ENCODE measurements at regions not wholly inside any gene's neighbourhood (a gene's known extent, or its start where the extent isn't known, plus 50 kb on each side); places are given as distances from the start of the nearest gene placed in this dataset.

DNA sequence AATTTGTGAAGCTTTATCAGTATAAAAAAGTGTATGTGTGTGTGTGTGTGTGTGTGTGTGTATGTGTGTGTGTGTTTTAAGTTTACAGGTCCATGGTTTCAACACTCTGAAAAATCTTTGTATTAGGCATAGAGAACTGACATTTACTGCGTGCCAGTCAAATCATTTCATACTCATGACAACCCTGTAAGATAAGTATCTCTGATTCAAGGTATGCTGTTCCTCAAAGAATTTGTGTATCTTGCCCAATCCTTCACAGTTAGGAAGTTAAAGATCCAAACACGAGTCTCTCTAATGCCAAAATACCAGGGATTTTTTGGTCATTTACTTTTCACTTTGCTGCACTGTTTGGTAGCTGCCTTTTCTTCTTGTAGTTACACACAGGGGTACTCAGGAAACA is 1121.3 kb upstream of the AUTS2 start:
- Histone ChIP-seq H3K23ac (ENCODE audit: low read length in 2 of 2) (no peak overlapping the region), H2BK5ac (ENCODE audit: low read depth, low read length, poor library complexity, severe bottlenecking) (no peak overlapping the region), H3K4me2 (ENCODE audit: low read length, poor library complexity, severe bottlenecking) (no peak overlapping the region), H3K4me3 (ENCODE audit: insufficient read depth in 1 of 2, low read depth in 1 of 2, low read length in 2 of 2) (no peak overlapping the region), H3K9ac (ENCODE audit: low read length) (no peak overlapping the region), H2AFZ (ENCODE audit: low read depth, low read length) (no peak overlapping the region), H3K9me3 (ENCODE audit: control insufficient read depth, low read length) (no peaks in the 10 kb centered on the region), H4K8ac (ENCODE audit: low read length) (no peak overlapping the region), H3K18ac (ENCODE audit: low read depth in 1 of 2, low read length in 2 of 2) (no peak overlapping the region), H2BK120ac (ENCODE audit: low read depth, low read length) (no peak overlapping the region), H2AK5ac (ENCODE audit: low read length, severe bottlenecking) (no peak overlapping the region), H3K4ac (ENCODE audit: low read depth in 1 of 2, low read length in 2 of 2) (no peak overlapping the region), H3K27me3 (ENCODE audit: control insufficient read depth in 1 of 2, insufficient read depth in 1 of 2, low read length in 2 of 2) (peaks cover 0 to 5% of the 10 kb centered on the region in 2 experiments), H3K36me3 (ENCODE audit: control insufficient read depth in 1 of 2, insufficient read depth in 2 of 2, low read depth in 1 of 2, low read length in 2 of 2) (no peaks in the 10 kb centered on the region), H3K27ac (ENCODE audit: low read length, poor library complexity, severe bottlenecking) (no peak overlapping the region), H3K4me1 (ENCODE audit: control insufficient read depth, insufficient read depth, low read depth, low read length) (no peaks in the 10 kb centered on the region), H4K91ac (ENCODE audit: low read length) (no peak overlapping the region), H3K14ac (ENCODE audit: low read length in 2 of 2) (no peak overlapping the region), H3K79me1 (replicated peaks; ENCODE audit: low read length, poor library complexity, severe bottlenecking) (no peaks in the 10 kb centered on the region), H2BK12ac (ENCODE audit: low read length in 2 of 2) (no peak overlapping the region), H2BK15ac (ENCODE audit: low read depth, poor library complexity, severe bottlenecking) (no peak overlapping the region)
- DNase-seq = no peak
- WGBS = 46% methylated on average over 2 of the region's 2 CpGs

DNA sequence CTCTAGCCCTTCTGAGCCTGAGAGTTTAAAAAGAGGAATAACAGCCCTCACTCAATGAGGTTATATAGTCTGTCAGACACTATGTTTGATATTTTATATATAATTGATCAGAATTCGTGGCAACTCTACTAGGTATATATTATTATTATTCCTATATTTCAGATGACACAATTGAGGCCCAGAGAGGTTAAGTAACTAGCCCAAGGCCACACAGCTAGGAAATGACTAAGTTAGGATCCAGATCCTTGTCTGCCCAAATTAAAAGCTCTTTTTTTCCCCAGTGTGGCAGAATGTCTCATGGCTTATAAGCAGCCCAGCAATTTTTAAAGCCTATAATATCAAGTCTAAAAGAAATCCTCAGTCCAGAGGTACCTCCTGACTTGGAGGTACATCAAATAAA is 1119.9 kb upstream of the AUTS2 start:
- no CpG with 5 or more reads among the region's 1 CpG for WGBS
- Histone ChIP-seq H2BK120ac (ENCODE audit: low read depth, low read length) (no peak overlapping the region), H3K27me3 (ENCODE audit: control insufficient read depth in 1 of 2, insufficient read depth in 1 of 2, low read length in 2 of 2) (peaks cover 0 to 5% of the 10 kb centered on the region in 2 experiments), H3K14ac (ENCODE audit: low read length in 2 of 2) (no peak overlapping the region), H3K27ac (ENCODE audit: low read length, poor library complexity, severe bottlenecking) (no peak overlapping the region), H2BK5ac (ENCODE audit: low read depth, low read length, poor library complexity, severe bottlenecking) (no peak overlapping the region), H3K4me2 (ENCODE audit: low read length, poor library complexity, severe bottlenecking) (no peak overlapping the region), H3K4me3 (ENCODE audit: insufficient read depth in 1 of 2, low read depth in 1 of 2, low read length in 2 of 2) (no peak overlapping the region), H3K23ac (ENCODE audit: low read length in 2 of 2) (no peak overlapping the region), H2AFZ (ENCODE audit: low read depth, low read length) (no peak overlapping the region), H3K4ac (ENCODE audit: low read depth in 1 of 2, low read length in 2 of 2) (no peak overlapping the region), H2BK12ac (ENCODE audit: low read length in 2 of 2) (no peak overlapping the region), H2AK5ac (ENCODE audit: low read length, severe bottlenecking) (no peak overlapping the region), H3K36me3 (ENCODE audit: control insufficient read depth in 1 of 2, insufficient read depth in 2 of 2, low read depth in 1 of 2, low read length in 2 of 2) (no peaks in the 10 kb centered on the region), H3K79me1 (replicated peaks; ENCODE audit: low read length, poor library complexity, severe bottlenecking) (no peaks in the 10 kb centered on the region), H2BK15ac (ENCODE audit: low read depth, poor library complexity, severe bottlenecking) (no peak overlapping the region), H3K18ac (ENCODE audit: low read depth in 1 of 2, low read length in 2 of 2) (no peak overlapping the region), H3K4me1 (ENCODE audit: control insufficient read depth, insufficient read depth, low read depth, low read length) (no peaks in the 10 kb centered on the region), H4K8ac (ENCODE audit: low read length) (no peak overlapping the region), H3K9me3 (ENCODE audit: control insufficient read depth, low read length) (no peaks in the 10 kb centered on the region), H4K91ac (ENCODE audit: low read length) (no peak overlapping the region), H3K9ac (ENCODE audit: low read length) (no peak overlapping the region)
- DNase-seq = no peak

DNA sequence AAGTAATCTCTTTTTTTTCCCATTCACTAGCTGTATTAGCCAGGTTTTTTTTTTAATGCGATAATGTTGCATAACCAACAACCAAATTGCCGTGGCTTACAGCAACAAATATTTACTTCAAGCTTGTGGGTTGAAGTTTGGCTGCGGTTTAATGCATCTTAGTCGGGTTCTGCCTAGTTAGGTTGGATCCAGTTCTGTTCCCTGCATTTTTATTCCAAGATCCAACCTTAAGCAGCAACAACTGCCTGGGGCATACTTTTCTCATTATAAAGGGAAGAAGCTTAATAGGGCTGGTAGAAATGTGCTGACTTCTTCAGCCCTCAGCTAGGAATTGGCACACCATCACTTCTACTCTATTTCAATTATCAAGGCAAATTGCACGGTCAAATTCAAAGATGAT is 1115.5 kb upstream of the AUTS2 start:
- Histone ChIP-seq H4K91ac (ENCODE audit: low read length) (no peak overlapping the region), H3K9ac (ENCODE audit: low read length) (no peak overlapping the region), H3K14ac (ENCODE audit: low read length in 2 of 2) (no peak overlapping the region), H3K23ac (ENCODE audit: low read length in 2 of 2) (no peak overlapping the region), H2BK5ac (ENCODE audit: low read depth, low read length, poor library complexity, severe bottlenecking) (no peak overlapping the region), H3K18ac (ENCODE audit: low read depth in 1 of 2, low read length in 2 of 2) (no peak overlapping the region), H2BK15ac (ENCODE audit: low read depth, poor library complexity, severe bottlenecking) (no peak overlapping the region), H2BK12ac (ENCODE audit: low read length in 2 of 2) (no peak overlapping the region), H3K27ac (ENCODE audit: low read length, poor library complexity, severe bottlenecking) (no peak overlapping the region), H3K4ac (ENCODE audit: low read depth in 1 of 2, low read length in 2 of 2) (no peak overlapping the region), H3K4me1 (ENCODE audit: control insufficient read depth, insufficient read depth, low read depth, low read length) (no peaks in the 10 kb centered on the region), H3K27me3 (ENCODE audit: control insufficient read depth in 1 of 2, insufficient read depth in 1 of 2, low read length in 2 of 2) (no peaks in the 10 kb centered on the region), H3K79me1 (replicated peaks; ENCODE audit: low read length, poor library complexity, severe bottlenecking) (no peaks in the 10 kb centered on the region), H3K4me3 (ENCODE audit: insufficient read depth in 1 of 2, low read depth in 1 of 2, low read length in 2 of 2) (no peak overlapping the region), H2AK5ac (ENCODE audit: low read length, severe bottlenecking) (no peak overlapping the region), H3K4me2 (ENCODE audit: low read length, poor library complexity, severe bottlenecking) (no peak overlapping the region), H2AFZ (ENCODE audit: low read depth, low read length) (no peak overlapping the region), H3K36me3 (ENCODE audit: control insufficient read depth in 1 of 2, insufficient read depth in 2 of 2, low read depth in 1 of 2, low read length in 2 of 2) (no peaks in the 10 kb centered on the region), H4K8ac (ENCODE audit: low read length) (no peak overlapping the region), H3K9me3 (ENCODE audit: control insufficient read depth, low read length) (peaks cover 5% of the 10 kb centered on the region), H2BK120ac (ENCODE audit: low read depth, low read length) (no peak overlapping the region)
- 84% methylated on average over 4 of the region's 5 CpGs for WGBS
- no peak for DNase-seq

DNA sequence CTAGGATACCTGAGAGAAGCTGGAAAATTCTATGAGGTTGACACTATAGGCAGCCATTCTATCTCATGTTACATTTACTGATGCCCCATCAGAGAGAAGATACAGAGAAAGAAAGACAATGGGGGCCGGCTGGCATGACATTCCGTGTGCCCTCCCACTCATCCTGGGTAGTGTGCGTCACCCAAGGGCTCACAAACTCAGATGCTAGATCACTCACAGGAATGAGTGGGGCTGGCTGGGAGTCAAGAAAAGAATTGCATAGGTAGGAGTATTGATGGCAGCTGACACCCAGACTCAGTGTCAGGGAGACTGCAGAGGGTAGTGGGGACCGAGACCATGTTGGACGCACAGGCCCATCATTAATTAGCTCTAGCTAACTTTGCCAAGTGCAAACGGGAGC is 1113.5 kb upstream of the AUTS2 start:
- Histone ChIP-seq H3K27me3 (ENCODE audit: control insufficient read depth in 1 of 2, insufficient read depth in 1 of 2, low read length in 2 of 2) (no peaks in the 10 kb centered on the region), H3K14ac (ENCODE audit: low read length in 2 of 2) (no peak overlapping the region), H3K4me1 (ENCODE audit: control insufficient read depth, insufficient read depth, low read depth, low read length) (no peaks in the 10 kb centered on the region), H2BK5ac (ENCODE audit: low read depth, low read length, poor library complexity, severe bottlenecking) (no peak overlapping the region), H3K9ac (ENCODE audit: low read length) (no peak overlapping the region), H3K18ac (ENCODE audit: low read depth in 1 of 2, low read length in 2 of 2) (no peak overlapping the region), H3K23ac (ENCODE audit: low read length in 2 of 2) (no peak overlapping the region), H3K36me3 (ENCODE audit: control insufficient read depth in 1 of 2, insufficient read depth in 2 of 2, low read depth in 1 of 2, low read length in 2 of 2) (no peaks in the 10 kb centered on the region), H3K4me3 (ENCODE audit: insufficient read depth in 1 of 2, low read depth in 1 of 2, low read length in 2 of 2) (no peak overlapping the region), H3K4me2 (ENCODE audit: low read length, poor library complexity, severe bottlenecking) (no peak overlapping the region), H3K27ac (ENCODE audit: low read length, poor library complexity, severe bottlenecking) (no peak overlapping the region), H2AFZ (ENCODE audit: low read depth, low read length) (no peak overlapping the region), H2BK15ac (ENCODE audit: low read depth, poor library complexity, severe bottlenecking) (no peak overlapping the region), H3K4ac (ENCODE audit: low read depth in 1 of 2, low read length in 2 of 2) (no peak overlapping the region), H4K91ac (ENCODE audit: low read length) (no peak overlapping the region), H4K8ac (ENCODE audit: low read length) (no peak overlapping the region), H2AK5ac (ENCODE audit: low read length, severe bottlenecking) (no peak overlapping the region), H2BK12ac (ENCODE audit: low read length in 2 of 2) (no peak overlapping the region), H2BK120ac (ENCODE audit: low read depth, low read length) (no peak overlapping the region), H3K79me1 (replicated peaks; ENCODE audit: low read length, poor library complexity, severe bottlenecking) (no peaks in the 10 kb centered on the region), H3K9me3 (ENCODE audit: control insufficient read depth, low read length) (peaks cover 5% of the 10 kb centered on the region)
- no peak for DNase-seq
- 82% methylated on average over 5 of the region's 6 CpGs for WGBS
